Hepatocyte (in vitro differentiated cells): ENCODE measurements at regions not wholly inside any gene's neighbourhood (a gene's known extent, or its start where the extent isn't known, plus 50 kb on each side); places are given as distances from the start of the nearest gene placed in this dataset.

ENCODE experiments used
- EZH2 ChIP-seq: fragments of 200-600 bp; sonication (generic); IDR thresholded peaks from 2 replicates; pipeline ENCODE4 v1.6.1; 2016; ENCODE audit warnings: antibody characterized with exemption, mild to moderate bottlenecking, borderline replicate concordance
- EZH2phosphoT487 ChIP-seq: fragments of 200-600 bp; sonication (generic); IDR thresholded peaks from one replicate; pipeline ENCODE4 v1.6.1; 2018; ENCODE audit warnings: antibody characterized with exemption, mild to moderate bottlenecking, low read depth, moderate library complexity; ENCODE audit not compliant: unreplicated experiment, severe bottlenecking
- TF ChIP-seq, protein P1 (sequence below): fragments of 200-600 bp; sonication (generic); IDR thresholded peaks from 2 replicates; pipeline ENCODE4 v1.5.1; 2016; ENCODE audit warnings: antibody characterized with exemption, mild to moderate bottlenecking; ENCODE audit not compliant: poor library complexity

DNA sequence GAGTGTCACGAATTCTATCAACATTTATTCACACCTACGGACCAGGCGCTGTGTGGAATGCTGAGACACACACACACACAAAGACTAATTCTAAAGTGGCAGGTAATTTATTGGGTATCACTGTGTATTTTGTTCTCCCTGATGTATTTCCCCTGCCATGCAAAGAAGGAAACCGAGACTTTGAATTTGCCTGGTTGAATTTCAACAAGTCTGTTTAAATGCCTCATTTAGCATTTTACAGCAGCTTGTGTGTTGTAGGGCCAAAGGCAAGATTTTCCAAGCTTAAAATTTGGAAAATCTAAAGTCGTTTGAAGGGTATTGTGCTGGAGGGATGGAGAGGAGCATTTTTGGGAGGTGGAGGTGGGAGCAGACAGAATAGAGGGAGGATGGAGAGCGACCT, 274.4 kb upstream of the ZFP64 start:
- TF ChIP-seq EZH2: no peak
- TF ChIP-seq, protein P1, sequence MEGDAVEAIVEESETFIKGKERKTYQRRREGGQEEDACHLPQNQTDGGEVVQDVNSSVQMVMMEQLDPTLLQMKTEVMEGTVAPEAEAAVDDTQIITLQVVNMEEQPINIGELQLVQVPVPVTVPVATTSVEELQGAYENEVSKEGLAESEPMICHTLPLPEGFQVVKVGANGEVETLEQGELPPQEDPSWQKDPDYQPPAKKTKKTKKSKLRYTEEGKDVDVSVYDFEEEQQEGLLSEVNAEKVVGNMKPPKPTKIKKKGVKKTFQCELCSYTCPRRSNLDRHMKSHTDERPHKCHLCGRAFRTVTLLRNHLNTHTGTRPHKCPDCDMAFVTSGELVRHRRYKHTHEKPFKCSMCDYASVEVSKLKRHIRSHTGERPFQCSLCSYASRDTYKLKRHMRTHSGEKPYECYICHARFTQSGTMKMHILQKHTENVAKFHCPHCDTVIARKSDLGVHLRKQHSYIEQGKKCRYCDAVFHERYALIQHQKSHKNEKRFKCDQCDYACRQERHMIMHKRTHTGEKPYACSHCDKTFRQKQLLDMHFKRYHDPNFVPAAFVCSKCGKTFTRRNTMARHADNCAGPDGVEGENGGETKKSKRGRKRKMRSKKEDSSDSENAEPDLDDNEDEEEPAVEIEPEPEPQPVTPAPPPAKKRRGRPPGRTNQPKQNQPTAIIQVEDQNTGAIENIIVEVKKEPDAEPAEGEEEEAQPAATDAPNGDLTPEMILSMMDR: no peak
- no peak for TF ChIP-seq EZH2phosphoT487
